ENCODE measurements at regions not wholly inside any gene's neighbourhood (a gene's known extent, or its start where the extent isn't known, plus 50 kb on each side); places are given as distances from the start of the nearest gene placed in this dataset.
A peak's percentile ranks its signal among the peaks of the same experiment; 100 is the strongest.

DNA sequence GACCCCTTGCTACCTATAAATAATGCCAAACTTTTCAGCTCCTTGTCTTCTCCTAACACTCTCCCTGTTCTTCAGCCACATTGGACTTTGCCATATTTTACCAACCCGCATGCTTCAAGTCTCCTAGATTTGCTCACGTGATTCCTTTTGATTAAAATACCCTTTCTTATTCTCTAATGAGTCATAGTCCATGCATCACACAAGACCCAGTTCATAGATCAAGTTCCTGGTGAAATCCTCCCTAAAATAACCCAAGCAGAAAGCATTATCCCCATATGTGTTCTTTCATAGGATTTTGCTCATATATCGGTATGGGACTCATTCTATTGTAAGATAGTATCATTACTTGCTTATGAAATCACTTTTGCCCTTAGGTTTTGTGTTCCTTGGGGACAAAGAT lies 108.9 kb upstream of the STXBP5 start:
- DNase-seq: no peak

DNA sequence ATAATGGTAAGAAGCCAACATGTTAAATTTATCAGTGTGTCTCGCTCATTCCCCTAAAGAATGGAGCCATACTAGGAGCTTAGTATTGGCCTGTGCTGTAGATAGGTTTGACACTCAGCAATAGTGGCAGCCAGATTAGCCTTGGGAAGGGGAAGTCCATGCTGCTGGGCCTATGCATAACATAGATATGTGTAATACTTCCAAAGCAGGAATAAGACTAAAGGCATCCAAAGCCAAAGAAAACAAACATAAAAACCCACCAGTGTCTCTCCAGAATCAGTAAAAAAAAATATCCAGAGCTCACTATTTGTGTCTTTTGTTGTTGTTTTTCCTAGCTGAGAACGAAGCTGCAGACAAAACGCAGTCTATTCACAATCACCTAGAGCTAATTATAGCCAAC lies 104.2 kb upstream of the STXBP5 start:
- DNase-seq: peak; percentile 85

- DNase-seq: no peak
Observed at GRCh38 chr6:147103007-147103406, 101.2 kb upstream of the STXBP5 start.

- peak; percentile 41 for DNase-seq
Observed at GRCh38 chr6:147103694-147104093, 100.5 kb upstream of the STXBP5 start.

- DNase-seq: no peak
Observed at GRCh38 chr6:147105786-147106185, 98.4 kb upstream of the STXBP5 start.

GRCh38 chr6:147106759-147107401 lies 97.3 kb upstream of the STXBP5 start:
- DNase-seq: peak; percentile 46

GRCh38 chr6:147108259-147108910 lies 95.8 kb upstream of the STXBP5 start:
- no peak for DNase-seq

DNA sequence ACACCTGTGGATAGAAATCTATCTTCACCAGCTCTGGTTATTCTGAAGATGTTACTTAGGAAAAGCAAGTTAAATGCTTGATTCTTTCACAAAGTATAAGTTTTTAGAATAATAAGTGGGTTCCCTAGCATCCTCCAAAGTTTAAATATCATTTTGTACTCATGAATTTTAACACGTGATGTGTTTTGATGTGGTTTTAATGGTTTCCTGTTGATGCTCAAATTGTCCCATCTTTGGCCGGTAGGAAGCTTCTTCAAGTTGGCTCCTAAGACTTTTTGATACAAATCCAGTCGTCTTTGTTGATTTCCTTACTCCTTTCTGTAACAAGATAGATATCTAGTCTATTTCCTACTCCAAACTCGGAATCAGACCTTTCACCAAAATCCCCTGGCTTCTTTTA lies 94.5 kb upstream of the STXBP5 start:
- no peak for DNase-seq

GRCh38 chr6:147116056-147116455 lies 88.2 kb upstream of the STXBP5 start:
- no peak for DNase-seq

DNA sequence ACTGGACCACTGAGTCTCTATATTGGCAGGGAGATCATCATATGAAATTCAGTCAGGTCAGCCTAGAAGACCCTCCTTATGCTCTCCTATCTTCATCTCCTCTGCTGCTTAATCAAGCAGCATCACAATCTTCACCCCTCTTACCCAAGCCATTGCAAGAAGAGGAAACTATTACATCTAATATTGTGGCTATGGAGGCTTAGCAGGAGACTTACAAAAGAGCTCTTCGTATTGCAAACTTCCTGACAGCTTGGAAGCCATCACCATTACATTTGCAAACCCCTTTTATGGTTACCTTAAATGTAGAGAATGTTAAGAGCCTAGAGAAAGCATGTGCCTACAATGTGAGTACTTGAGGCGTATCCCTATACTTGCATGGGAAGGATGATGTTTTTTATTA lies 87.2 kb upstream of the STXBP5 start:
- DNase-seq: no peak

DNA sequence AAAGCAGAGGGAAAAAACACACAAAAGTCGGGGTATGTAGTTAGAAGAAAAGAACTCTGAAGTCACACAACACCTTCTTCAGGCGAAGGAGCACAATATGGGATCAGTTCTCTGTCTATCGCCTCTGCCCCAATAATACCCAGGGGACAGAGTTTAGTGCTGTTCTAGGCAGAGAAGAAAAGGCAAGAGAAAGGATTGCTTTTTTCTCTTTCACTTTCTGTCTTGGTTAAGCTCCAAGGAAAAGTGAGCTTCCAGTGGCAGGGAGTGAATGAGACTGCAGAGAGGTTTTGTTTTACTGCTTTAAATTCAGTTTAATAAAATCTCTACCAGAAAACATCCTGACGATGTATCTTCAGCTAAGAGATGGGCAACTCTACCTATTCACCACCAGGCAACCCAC lies 86.6 kb upstream of the STXBP5 start:
- DNase-seq: peak; percentile 24

DNA sequence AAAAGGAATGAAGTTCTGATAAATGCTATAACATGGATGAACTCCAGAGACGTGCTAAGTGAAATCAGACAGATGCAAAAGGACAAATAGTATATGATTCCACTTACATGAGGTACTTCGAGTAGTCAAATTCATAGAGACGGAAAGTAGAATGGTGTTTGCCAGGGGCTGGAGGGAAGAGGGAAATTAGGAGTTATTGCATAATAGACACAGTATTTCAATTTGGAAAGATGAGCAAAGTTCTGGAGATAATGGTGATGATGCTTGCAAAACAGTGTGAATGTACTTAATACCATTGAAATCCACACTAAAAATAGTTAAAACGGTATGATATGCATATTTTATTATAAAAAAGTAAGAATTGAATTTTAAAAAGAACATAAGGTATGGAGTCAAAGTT lies 84.9 kb upstream of the STXBP5 start:
- no peak for DNase-seq

- DNase-seq: no peak
Observed at GRCh38 chr6:147122823-147123222, 81.4 kb upstream of the STXBP5 start.

- DNase-seq: no peak
Observed at GRCh38 chr6:147126618-147127022, 77.6 kb upstream of the STXBP5 start.

DNA sequence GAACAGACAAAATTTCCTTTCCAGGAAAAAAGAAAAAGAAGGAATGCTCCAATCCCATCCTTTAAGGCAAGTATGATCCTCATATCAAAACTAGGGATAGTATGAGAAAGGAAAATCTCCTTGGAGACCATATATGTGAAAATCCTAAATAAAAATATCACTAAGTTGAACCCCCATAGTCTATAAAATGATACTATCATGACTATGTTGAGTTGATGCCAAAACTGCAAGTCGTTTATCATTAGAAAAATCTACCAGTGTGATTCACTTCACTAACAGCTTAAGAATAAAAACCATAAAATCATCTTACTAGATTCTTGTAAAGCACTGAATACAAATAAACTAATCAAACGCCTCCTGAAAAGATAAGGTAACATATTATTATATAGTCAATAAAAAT lies 76.6 kb upstream of the STXBP5 start:
- DNase-seq: peak; percentile 61

- DNase-seq: no peak
Observed at GRCh38 chr6:147128056-147128455, 76.2 kb upstream of the STXBP5 start.

DNA sequence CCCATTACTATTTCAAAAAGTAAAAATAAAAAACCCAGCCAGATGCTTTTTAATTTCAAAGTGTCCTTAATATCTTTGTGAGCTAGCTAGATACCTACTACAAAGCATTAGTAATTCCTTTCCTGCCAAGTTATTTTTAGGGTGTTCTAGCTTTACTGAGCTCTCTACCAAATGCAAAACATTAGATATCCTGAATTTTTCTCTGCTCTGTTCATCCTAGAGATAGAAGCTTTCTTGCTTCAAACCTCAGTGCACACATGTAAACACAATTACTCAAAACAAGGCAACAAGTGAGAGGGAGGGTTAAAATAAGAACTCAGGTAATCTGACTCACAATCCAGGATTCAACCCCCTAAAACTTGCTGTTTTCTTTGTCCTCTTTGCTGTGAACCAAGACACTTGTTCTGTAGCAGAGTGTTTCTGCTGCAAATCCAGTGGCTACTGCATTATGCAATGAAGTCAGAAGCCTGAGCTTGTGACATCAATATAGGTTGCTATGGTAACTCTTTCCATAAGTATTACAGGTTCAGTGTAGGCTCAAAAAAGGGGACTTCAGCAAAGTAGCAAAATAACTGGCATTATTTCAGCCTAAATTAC lies 72.6 kb upstream of the STXBP5 start:
- no peak for DNase-seq

GRCh38 chr6:147132889-147133288 lies 71.3 kb upstream of the STXBP5 start:
- peak; percentile 46 for DNase-seq

GRCh38 chr6:147133669-147134068 lies 70.5 kb upstream of the STXBP5 start:
- DNase-seq: no peak

- DNase-seq: peak; percentile 85
Observed at GRCh38 chr6:147135211-147135681, 69.0 kb upstream of the STXBP5 start.

DNA sequence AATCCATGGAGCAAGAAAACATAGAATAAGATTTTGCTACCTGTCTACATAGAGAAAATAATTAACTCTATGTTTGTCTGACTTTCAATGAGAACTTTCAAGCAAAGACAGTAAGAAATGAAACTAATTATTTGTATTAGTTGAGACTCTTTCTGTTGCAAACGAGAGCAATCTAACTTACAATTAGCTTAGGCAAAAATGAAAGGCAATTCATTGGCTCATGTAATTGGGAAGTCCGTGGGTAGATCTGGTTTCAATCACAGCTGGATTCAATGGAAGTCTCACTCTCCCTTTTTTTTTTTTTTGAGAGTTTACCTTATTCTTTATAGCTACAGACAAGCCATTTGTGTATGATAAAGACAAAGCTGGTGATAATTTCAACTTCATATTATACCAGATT lies 68.2 kb upstream of the STXBP5 start:
- no peak for DNase-seq

DNA sequence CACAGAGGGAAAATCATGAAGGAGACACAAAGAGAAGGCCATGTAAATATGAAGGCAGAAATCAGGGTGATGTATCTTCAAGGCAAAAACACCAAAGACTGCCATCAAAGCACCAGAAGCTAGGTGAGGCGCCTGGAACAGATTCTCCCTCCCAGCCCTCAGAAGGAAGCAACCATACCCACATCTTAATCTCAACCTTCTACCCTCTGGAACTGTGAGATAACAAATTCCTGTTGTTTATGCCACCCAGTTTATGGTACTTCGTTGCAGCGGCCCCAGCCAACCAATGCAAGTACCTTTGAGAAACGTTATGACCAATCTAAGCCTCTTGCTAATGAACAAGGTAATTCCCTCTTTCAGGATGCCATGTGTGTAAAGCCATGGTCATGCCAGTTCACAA lies 66.2 kb upstream of the STXBP5 start:
- no peak for DNase-seq

- DNase-seq: no peak
Observed at GRCh38 chr6:147138835-147139234, 65.4 kb upstream of the STXBP5 start.

- DNase-seq: peak; percentile 65
Observed at GRCh38 chr6:147141711-147142308, 62.4 kb upstream of the STXBP5 start.
